Activated CD8-positive, alpha-beta memory T cell treated with anti-CD3 and anti-CD28 coated beads, Interleukin-2, amount 50 U/mL, for 1 hour (primary cell): ENCODE measurements at regions not wholly inside any gene's neighbourhood (a gene's known extent, or its start where the extent isn't known, plus 50 kb on each side); places are given as distances from the start of the nearest gene placed in this dataset.
"Not testable (repeated sequence)": the region's sequence is repeated elsewhere in the genome, so short reads cannot be mapped to it uniquely, and the experiment has no call there.

Experiments
- DNase-seq: peaks from one replicate; pipeline ENCODE4 v3.0.0-alpha.2; 2020; ENCODE audit errors: extremely low read depth

GRCh38 chr15:84152381-84152979 lies 83.1 kb upstream of the GOLGA6L4 start:
- not testable (repeated sequence) for DNase-seq

GRCh38 chr15:84153655-84154140 lies 81.9 kb upstream of the GOLGA6L4 start:
- DNase-seq, result not testable (repeated sequence)

DNA sequence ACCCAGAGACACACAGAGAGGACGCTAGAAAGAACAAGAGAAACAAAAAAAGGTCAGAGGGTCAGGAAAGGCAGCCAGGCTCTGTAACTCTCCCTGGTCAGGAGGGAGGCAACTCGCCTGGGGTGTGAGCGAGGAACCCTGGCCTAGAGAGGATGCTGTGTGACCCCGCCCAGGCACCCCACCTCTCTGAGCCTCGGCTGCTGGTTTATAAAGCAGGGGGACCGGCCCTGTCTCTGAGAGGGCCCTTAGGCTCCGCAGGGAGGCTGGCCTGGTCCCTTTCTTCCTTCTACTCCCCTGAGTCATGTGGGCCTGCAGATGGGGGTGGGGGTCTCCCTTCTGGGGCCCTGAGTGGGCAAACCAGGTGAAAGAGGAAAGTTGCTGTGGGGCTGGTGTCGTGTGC lies 81.3 kb upstream of the GOLGA6L4 start:
- not testable (repeated sequence) for DNase-seq

DNA sequence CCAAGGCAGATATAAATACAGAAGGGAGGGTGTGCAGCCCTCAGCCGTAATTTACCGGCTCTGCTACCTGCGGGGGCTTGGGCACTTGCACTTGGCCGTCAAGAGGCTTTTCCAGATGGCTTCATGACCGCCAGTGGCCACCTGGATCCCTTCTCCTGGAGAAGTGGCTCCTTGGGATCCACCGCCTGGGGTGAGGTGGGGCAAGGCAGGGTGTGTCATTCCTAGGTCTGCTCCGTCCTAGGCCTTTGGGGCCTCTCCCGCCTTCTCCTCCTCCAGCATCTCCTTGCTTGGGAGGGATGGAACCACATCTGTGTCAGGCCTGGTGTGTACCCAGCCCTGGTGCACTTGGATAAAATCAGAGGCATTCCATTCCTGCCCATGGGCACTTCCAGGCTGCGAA lies 80.8 kb upstream of the GOLGA6L4 start:
- DNase-seq, result not testable (repeated sequence)

DNA sequence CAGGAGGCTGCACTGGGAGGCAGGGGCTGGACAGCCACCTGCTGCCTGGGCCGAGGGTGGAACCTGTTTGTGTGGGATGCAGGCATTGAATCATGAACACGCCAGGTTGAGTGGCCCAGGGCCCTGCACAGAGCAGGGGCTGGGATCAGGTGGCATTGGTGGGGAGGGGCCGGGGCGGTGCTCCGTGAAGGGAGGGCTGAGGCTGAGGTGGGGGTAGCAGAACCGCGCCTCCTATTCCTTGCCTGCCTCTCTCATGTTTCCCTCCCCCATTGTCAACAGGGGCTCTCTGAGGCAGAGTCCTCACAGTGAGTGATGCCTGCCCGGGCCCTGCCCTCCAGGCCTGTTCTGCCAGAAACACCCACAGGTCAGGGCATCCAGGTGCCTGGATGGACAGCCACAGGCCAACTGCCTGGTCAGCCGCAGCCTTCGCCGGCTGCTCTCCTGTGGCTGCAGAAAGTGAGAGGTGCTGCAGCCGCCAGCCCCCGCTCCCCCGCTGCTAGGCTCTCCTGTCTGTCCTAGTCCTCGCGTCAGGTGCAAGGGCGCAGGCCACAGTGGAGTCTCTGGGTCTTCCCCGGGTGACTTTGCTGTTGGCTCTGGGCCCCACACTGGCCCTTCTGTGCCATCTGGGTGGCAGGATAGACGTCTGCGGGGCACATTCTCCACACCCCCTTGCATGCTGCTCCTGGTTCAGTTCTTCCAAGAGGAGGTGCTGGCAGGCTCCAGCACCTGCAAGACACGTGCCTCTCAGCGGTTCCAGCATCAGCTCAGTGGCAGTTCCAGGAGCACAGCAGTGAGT lies 79.6 kb upstream of the GOLGA6L4 start:
- not testable (repeated sequence) for DNase-seq

DNA sequence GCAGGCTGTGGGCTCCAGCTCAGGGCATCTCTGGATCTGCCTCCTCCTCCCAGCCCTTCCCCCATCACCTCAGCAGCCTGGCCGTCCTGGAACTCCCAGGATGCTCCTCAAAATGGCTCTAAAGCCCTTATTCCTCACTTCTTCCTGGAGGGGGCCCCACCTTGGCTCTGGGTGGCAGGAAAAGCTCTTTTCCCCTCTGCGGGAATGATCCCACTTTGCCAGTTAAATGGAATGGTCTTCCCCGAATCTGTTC lies 79.1 kb upstream of the GOLGA6L4 start:
- DNase-seq, result not testable (repeated sequence)

- not testable (repeated sequence) for DNase-seq
Observed at GRCh38 chr15:84157056-84157632, 78.4 kb upstream of the GOLGA6L4 start.

- not testable (repeated sequence) for DNase-seq
Observed at GRCh38 chr15:84157857-84158256, 77.7 kb upstream of the GOLGA6L4 start.

DNA sequence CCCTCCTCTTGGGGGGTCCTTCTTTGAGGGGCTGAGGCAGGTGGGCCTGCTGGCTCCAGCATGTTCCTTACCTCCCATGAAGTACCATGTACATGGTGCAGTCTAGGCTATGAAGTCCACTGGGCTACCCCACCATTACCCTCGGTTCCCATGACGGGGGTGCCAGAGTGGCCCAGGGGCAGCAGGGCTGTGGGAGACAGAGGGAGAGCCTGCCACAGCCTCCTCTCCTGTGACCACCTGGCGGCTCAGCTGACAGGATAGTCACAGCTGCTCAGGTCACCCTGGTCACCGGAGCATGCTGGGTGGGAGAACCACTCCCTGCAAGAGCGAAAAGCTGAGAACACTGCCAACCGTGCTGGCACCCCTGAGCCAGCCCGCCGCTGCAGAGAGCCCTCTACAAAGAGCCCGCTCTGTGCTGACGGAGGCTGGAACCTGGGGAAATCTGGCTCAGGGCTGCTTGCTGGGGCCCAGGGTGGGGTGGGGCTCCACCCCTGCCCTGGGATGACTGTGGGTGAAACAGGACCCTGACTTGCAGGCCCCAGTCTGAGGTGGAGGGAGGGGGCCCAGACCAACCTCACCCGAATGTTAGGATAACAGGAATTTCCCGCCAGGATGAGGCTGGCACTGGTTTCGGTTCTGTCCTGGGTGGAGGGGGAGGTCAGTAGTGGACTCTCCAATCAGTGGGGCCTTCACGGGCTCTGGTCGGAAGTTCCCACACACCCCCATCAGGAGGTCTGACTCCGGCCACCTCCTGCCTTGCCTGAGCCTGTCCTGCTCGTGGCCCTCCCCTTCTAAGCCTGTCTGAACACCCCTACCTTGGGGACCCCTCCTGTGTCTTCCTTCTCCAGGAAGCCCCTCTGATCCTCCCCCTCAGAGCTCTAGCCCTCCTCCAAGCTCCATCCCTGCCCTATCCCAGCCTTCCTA lies 76.0 kb upstream of the GOLGA6L4 start:
- DNase-seq, result not testable (repeated sequence)

DNA sequence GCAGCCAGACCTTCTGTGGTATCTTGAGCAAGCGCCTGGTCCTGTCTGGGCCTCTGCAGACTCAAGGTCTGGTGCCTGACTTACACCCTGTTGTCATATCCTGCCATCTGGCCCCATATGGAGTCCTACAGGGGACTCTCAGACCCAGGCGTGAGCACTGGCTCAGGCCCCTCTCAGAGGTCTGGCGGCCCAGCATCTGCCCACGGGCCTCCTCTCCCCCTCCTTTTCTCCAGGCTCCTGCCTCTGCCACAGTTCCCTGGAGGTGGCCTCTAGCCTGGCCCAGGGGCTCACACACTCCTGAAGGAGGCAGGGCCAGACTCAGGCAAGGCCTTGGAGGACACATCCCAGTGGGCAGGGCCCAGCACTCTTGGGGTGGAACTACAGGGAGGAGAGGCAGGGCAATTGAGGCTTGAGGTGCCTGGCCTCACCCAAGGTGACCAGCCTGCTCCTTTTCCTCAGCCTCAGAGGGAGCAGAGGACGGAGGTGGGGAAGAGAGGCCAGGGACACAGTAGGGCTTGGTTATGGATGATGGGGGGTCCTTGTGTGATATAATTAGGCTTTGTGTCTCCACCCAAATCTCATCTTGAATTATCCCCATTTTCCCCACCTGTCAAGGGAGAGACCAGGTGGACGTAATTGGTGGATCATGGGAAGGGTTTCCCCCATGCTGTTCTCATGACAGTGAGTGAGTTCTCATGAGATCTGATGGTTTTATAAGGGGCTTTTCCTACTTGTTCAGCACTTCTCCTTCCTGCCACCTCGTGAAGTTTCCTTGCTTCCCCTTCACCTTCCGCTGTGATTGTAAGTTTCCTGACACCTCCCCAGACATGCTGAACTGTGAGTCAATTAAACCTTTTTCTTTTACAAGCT lies 70.9 kb upstream of the GOLGA6L4 start:
- not testable (repeated sequence) for DNase-seq

DNA sequence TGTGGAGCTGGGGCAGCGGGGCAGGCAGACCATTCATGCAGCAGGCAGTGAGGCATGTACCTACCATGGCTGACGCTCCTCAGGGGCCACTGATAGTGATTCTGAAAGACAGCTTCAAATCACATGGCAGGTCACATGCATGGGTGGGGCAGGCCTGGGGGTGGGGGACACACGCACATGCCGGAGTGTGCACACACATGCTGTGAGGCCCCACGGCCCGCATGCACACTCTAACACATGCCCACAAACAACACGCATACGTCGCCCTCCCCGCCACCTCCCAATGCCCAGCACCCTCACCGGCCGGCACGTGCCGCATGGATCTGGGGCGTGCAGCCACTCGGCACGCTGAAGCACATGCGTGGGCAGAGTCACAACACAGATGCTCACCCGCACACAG lies 65.5 kb upstream of the GOLGA6L4 start:
- not testable (repeated sequence) for DNase-seq

GRCh38 chr15:84173231-84173610 lies 62.4 kb upstream of the GOLGA6L4 start:
- not testable (repeated sequence) for DNase-seq
